NAMALWA (cell line): ENCODE measurements at regions not wholly inside any gene's neighbourhood (a gene's known extent, or its start where the extent isn't known, plus 50 kb on each side); places are given as distances from the start of the nearest gene placed in this dataset.

Source experiments
- DNase-seq: peaks from one replicate; pipeline ENCODE4 v3.0.0-alpha.2; 2015; ENCODE audit warnings: low spot score

DNA sequence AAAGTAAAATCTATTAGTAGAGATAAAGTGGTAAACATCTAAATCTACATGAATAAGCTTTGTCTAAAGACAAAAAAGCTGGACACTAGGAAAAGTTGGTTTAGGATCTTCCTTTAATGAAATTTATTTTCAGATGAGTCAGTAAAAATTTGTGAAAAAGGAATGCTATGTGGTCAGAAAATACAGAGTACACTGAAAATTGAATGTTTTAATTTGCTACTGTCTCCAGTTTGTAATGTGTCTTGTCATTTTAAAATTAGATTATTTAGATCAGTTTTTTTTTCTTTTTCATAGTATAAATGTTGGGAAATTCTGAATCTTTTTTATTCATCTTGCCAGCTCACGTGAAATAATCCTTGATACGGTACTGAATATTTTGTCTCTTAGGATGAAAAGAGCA is 56.9 kb downstream of the SLITRK6 start:
- DNase-seq = no peak

DNA sequence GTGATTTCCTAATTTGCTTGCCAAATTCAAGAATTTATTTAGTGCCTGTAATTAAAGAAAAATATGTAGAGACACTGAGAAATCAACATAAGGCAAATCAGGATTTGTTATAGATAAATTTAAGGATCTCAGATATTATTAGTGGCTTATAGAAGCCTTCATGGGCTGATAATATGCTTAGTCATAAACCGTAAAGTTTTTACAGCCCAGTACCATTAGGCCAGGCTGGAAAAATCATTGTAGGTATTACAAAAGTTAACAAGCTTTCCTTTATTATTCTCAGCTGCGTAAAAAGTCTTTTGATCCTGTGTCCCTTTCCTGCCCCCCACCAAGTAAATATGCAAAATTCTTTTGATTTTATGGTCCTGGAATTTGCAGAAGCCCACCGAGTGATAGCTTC is 58.2 kb downstream of the SLITRK6 start:
- DNase-seq = no peak

GRCh38 chr13:85738696-85739320 is 60.4 kb downstream of the SLITRK6 start:
- DNase-seq = no peak

DNA sequence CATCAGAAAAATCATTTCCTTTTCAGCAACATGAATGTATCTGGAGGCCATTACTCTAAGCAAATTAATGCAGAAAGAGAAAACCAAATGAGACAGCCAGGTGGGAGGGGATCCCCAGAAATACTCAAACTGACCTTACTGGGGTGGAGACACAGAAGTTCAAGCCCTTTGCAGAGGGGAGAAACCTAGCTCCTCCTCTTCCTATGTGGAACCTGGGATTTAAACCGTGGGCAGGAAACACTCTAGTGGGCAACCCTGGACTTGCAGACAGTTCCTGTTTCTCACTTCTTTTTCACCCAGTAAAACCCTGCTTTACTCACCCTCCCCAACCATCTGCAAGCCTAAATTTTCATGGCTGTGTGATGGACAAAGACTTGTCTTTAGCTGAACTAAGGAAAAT is 61.3 kb downstream of the SLITRK6 start:
- peak; percentile 30 for DNase-seq

DNA sequence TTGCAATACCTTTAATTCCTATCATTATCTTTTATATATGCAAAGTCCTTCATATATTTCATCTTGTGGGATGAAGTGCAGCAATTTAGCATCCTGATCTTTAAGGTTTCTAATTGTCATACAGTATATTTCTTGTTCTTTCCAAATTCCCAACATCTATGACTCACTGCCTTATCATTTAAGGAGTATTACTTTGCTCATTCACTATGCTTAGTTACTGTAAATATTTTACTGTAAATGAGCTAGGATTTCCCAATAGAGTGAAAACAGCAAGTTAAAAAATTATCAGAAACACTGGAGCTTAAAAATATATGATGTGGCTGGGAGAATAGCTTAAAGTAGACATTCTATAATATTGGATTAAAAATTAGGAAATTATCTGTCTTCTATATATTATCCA is 69.9 kb downstream of the SLITRK6 start:
- DNase-seq = no peak

GRCh38 chr13:85728811-85729210 is 70.4 kb downstream of the SLITRK6 start:
- DNase-seq = peak; percentile 14

- no peak for DNase-seq
These were observed 73.8 kb downstream of the SLITRK6 start for GRCh38 chr13:85725433-85725832.

GRCh38 chr13:85724546-85725432 is 74.4 kb downstream of the SLITRK6 start:
- DNase-seq = no peak

GRCh38 chr13:85719749-85720148 is 79.5 kb downstream of the SLITRK6 start:
- no peak for DNase-seq

DNA sequence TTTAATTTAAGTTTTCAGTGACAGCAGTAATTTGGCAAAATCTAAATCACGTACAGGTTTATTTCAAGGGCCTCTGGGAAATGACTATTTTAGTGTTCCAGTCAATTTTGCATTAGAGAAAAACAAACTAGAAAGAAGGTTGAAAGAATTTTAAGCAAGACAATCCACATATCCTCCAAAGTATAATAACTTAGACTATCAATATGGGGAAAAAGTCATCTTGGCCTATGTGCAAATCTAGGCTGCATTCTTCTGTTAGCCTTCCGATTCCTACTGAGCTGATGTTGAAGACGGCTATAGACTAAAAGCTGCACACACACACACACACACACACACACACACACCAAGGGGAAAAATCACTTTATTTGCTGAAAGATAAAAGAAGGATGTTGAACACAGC is 81.3 kb downstream of the SLITRK6 start:
- no peak for DNase-seq

GRCh38 chr13:85710545-85710944 is 88.7 kb downstream of the SLITRK6 start:
- DNase-seq = no peak

GRCh38 chr13:85709721-85710120 is 89.5 kb downstream of the SLITRK6 start:
- DNase-seq = no peak

DNA sequence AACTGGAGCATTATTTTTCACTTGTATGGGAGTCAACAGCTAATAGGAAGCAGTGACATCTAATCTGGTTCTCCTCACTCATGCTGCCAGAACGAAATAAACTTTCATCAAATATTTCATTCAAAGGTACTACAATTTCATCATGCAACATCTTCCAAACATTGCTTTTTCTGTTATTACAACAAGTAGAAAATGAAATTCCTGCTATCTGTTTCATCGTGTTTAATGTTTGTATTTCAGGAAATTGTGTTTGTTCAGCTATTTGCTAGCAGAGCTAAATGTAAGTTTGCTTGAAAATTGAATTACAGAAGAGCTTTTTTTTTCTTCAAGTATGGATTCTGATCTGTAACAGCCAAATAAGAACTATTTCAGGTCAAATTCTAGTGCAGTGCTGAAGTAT is 90.1 kb downstream of the SLITRK6 start:
- no peak for DNase-seq

- no peak for DNase-seq
These were observed 98.3 kb downstream of the SLITRK6 start for GRCh38 chr13:85700906-85701305.

DNA sequence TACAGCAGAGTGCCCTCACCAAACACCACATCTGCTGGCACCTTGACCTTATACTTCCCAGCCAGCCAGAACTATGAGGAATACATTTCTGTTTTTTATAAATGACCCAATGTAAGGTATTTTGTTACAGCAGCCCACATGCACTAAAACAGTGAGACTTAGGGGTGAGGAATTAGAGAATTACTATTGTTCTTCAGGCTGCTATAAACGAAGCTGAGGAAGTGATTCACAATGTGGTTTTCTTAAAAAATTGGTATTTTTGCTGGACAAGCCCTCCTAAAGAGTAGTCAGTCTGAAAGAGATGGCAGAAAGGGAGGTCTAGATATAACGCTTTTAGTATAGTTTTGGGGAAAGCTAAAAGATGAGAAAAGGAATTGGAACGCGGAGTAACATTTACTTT is 101.0 kb downstream of the SLITRK6 start:
- no peak for DNase-seq

DNA sequence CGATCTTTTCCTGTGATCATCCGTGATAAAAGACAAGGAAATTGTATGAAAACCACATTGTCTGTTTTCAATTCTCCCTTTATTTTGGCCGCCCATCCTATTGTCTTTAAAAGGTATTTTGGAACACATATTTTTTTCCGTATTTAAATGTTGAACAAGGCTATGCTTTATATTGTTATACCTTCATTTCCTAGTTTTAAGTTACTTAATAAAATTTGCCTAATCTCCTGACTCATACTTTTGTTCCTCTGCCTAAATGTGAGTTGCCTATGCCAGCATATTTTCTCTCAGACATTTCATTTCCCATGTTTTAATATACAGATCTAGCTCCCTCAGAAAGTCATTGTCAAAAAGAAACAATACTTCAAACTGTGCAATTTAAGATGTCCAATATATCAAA is 104.2 kb downstream of the SLITRK6 start:
- DNase-seq = no peak

GRCh38 chr13:85693889-85694511 is 105.2 kb downstream of the SLITRK6 start:
- peak; percentile 55 for DNase-seq

DNA sequence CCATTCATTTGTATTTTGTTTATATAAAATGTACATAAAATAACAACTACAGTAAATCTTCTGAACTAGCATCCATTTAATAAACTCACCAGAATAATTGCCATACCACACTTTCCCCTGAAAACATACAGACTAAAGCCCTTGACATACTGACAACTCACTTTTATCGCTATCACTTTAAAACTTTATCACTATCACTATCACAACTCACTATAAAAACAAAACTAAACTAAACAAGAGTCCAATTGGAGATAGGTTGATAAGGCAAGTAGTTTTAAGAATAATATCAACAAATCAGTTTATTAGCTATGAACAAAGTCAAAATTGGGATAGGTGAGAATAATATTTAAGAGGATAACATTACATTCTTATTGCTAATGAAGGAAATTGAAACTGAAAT is 108.9 kb downstream of the SLITRK6 start:
- no peak for DNase-seq

DNA sequence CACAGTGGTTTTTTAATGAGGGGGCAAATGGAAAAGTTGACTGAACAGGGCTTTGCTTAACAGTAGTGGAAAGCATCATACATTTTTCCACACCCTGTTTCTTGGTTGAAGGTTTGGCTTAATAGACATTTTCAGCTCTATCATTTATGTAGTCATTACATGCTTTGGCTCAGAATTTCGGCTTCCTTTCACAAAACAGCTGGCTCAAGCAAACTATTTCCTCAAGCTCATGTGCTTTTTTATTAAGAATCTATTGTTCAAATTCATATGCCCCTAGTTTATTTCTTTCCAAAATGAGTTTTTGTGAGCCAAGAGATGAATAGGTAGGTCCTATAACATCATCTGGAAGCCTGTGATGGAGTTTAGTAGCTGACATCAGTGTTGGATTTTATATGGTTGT is 113.8 kb downstream of the SLITRK6 start:
- DNase-seq = no peak

GRCh38 chr13:85675151-85675907 is 123.9 kb downstream of the SLITRK6 start:
- DNase-seq = no peak

- DNase-seq = no peak
These were observed 127.9 kb downstream of the SLITRK6 start for GRCh38 chr13:85671336-85671735.

DNA sequence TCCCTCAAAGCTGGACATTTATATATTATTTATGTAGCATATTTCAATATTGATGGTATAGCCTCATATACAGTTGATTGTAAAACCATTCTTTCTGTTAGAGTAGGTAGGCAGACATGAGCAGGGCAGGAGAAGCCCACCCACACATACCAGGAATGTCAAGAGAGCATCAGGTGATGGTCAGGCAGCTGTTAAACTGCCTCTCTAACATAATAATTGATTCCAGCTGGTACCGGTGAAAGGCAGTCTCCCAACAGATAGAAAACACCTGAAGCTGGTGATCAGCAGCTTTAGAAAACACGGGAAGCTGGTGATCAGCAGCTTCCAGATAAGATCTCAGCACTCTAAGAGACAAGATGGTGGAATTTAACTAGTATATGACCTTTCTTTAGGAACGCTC is 132.9 kb downstream of the SLITRK6 start:
- no peak for DNase-seq
